ENCODE measurements at regions not wholly inside any gene's neighbourhood (a gene's known extent, or its start where the extent isn't known, plus 50 kb on each side); places are given as distances from the start of the nearest gene placed in this dataset.

- Histone ChIP-seq H3K79me2 (ENCODE audit: control insufficient read depth, insufficient read depth, low read length) (no peaks in the 10 kb centered on the region), H3K4me2 (ENCODE audit: insufficient read depth, low read length) (no peak overlapping the region), H2AFZ (ENCODE audit: low read depth, low read length) (no peak overlapping the region), H3K27ac (ENCODE audit: insufficient read depth, low read depth, low read length) (no peak overlapping the region), H3K9me1 (replicated peaks; ENCODE audit: control insufficient read depth, extremely low read depth, insufficient read depth, low read length) (no peaks in the 10 kb centered on the region), H3K4me1 (ENCODE audit: control insufficient read depth, extremely low read depth, insufficient read depth, low read length) (no peaks in the 10 kb centered on the region), H3K36me3 (ENCODE audit: control insufficient read depth in 2 of 2, extremely low read depth in 1 of 2, insufficient read depth in 2 of 2, low read length in 2 of 2) (no peaks in the 10 kb centered on the region), H3K4me3 (replicated peaks in 1 of 3; ENCODE audit: insufficient read depth in 1 of 3, low read depth in 1 of 3, low read length in 3 of 3) (no peak overlapping the region), H3K9me3 (replicated peaks; ENCODE audit: control insufficient read depth, insufficient read depth, low read length) (no peaks in the 10 kb centered on the region), H3K27me3 (ENCODE audit: control insufficient read depth in 2 of 2, insufficient read depth in 2 of 2, low read length in 2 of 2) (no peaks in the 10 kb centered on the region), H3K9ac (replicated peaks; ENCODE audit: extremely low read depth, insufficient read depth, low read length) (no peak overlapping the region), H4K20me1 (replicated peaks; ENCODE audit: control insufficient read depth, extremely low read depth, insufficient read depth, low read length) (no peaks in the 10 kb centered on the region)
- dilution Hi-C loops (cut with MboI; ENCODE audit: extremely low pct_ligation_motif_present, low sequenced_read_pairs), result no loop called here
- DNase-seq (ENCODE audit: low read depth, low spot score), result no peak
- intact Hi-C loops (cut with micrococcal nuclease), result no loop called here
- ChIA-PET POLR2A (no interaction called here), CTCF (no interaction called here)
- FAIRE-seq, result no peak
- TF ChIP-seq POLR2AphosphoS5 (IDR thresholded peaks at IDR 0.05; ENCODE audit: insufficient read depth, low read depth, low read length) (no peak), POLR2A (IDR thresholded peaks at IDR 0.05; ENCODE audit: low read depth, low read length) (no peak), GATA2 (IDR thresholded peaks at IDR 0.05; ENCODE audit: insufficient read depth, insufficient read length, low read depth, low read length) (no peak), MYC (IDR thresholded peaks at IDR 0.05; ENCODE audit: low read depth, low read length) (no peak), FOS (IDR thresholded peaks at IDR 0.05; ENCODE audit: borderline replicate concordance, insufficient read depth, low read length) (no peak), MAX (IDR thresholded peaks at IDR 0.05; ENCODE audit: insufficient read depth, insufficient read length) (no peak), JUN (IDR thresholded peaks at IDR 0.05; ENCODE audit: borderline replicate concordance, insufficient read depth, insufficient read length, low read depth) (no peak), EZH2 (IDR thresholded peaks at IDR 0.05; ENCODE audit: borderline replicate concordance, low read depth, low read length, severe bottlenecking) (no peak)
- TF ChIP-seq, protein P1, sequence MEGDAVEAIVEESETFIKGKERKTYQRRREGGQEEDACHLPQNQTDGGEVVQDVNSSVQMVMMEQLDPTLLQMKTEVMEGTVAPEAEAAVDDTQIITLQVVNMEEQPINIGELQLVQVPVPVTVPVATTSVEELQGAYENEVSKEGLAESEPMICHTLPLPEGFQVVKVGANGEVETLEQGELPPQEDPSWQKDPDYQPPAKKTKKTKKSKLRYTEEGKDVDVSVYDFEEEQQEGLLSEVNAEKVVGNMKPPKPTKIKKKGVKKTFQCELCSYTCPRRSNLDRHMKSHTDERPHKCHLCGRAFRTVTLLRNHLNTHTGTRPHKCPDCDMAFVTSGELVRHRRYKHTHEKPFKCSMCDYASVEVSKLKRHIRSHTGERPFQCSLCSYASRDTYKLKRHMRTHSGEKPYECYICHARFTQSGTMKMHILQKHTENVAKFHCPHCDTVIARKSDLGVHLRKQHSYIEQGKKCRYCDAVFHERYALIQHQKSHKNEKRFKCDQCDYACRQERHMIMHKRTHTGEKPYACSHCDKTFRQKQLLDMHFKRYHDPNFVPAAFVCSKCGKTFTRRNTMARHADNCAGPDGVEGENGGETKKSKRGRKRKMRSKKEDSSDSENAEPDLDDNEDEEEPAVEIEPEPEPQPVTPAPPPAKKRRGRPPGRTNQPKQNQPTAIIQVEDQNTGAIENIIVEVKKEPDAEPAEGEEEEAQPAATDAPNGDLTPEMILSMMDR (IDR thresholded peaks at IDR 0.05; ENCODE audit: extremely low read depth in 1 of 2, insufficient read depth in 1 of 2, low read depth in 1 of 2, low read length in 2 of 2), result no peak
- BruUV-seq (replicated peaks), result no TSS peak
Measured at GRCh38 chr10:9157656-9158055, 1103.2 kb downstream of the GATA3 start.

All from endothelial cell of umbilical vein (primary cell).